NCI-H187 (cell line): ENCODE measurements at regions not wholly inside any gene's neighbourhood (a gene's known extent, or its start where the extent isn't known, plus 50 kb on each side); places are given as distances from the start of the nearest gene placed in this dataset.

Experiments used
- DNase-seq, 2 experiments: peaks; one replicate each; lab custom pipeline; 2025; lab: John Stamatoyannopoulos, UW

- DNase-seq: no peak
Measured at GRCh38 chr11:90849312-90849711, 626.5 kb upstream of the CHORDC1 start.

GRCh38 chr11:90847268-90847886, 624.5 kb upstream of the CHORDC1 start:
- no peak for DNase-seq

GRCh38 chr11:90846628-90847027, 623.8 kb upstream of the CHORDC1 start:
- no peak for DNase-seq

- no peak for DNase-seq
Measured at GRCh38 chr11:90845799-90846198, 623.0 kb upstream of the CHORDC1 start.

- no peak for DNase-seq
Measured at GRCh38 chr11:90845126-90845525, 622.3 kb upstream of the CHORDC1 start.

- no peak for DNase-seq
Measured at GRCh38 chr11:90844041-90844440, 621.2 kb upstream of the CHORDC1 start.

- no peak for DNase-seq
Measured at GRCh38 chr11:90842681-90843080, 619.8 kb upstream of the CHORDC1 start.

GRCh38 chr11:90840071-90840470, 617.2 kb upstream of the CHORDC1 start:
- DNase-seq: no peak

GRCh38 chr11:90836031-90836430, 613.2 kb upstream of the CHORDC1 start:
- no peak for DNase-seq

- no peak for DNase-seq
Measured at GRCh38 chr11:90823446-90823845, 600.6 kb upstream of the CHORDC1 start.

GRCh38 chr11:90822996-90823395, 600.1 kb upstream of the CHORDC1 start:
- no peak for DNase-seq

GRCh38 chr11:90818196-90818745, 595.4 kb upstream of the CHORDC1 start:
- DNase-seq: no peak

GRCh38 chr11:90809581-90809980, 586.7 kb upstream of the CHORDC1 start:
- no peak for DNase-seq

GRCh38 chr11:90805172-90805571, 582.3 kb upstream of the CHORDC1 start:
- DNase-seq: no peak

- no peak for DNase-seq
Measured at GRCh38 chr11:90803831-90804230, 581.0 kb upstream of the CHORDC1 start.

- DNase-seq: no peak
Measured at GRCh38 chr11:90803366-90803765, 580.5 kb upstream of the CHORDC1 start.

- DNase-seq: no peak
Measured at GRCh38 chr11:90798769-90799168, 575.9 kb upstream of the CHORDC1 start.

GRCh38 chr11:90795746-90796145, 572.9 kb upstream of the CHORDC1 start:
- no peak for DNase-seq

GRCh38 chr11:90788961-90789360, 566.1 kb upstream of the CHORDC1 start:
- no peak for DNase-seq

GRCh38 chr11:90784241-90784814, 561.5 kb upstream of the CHORDC1 start:
- DNase-seq: no peak

GRCh38 chr11:90783111-90783510, 560.3 kb upstream of the CHORDC1 start:
- DNase-seq: no peak

- DNase-seq: no peak
Measured at GRCh38 chr11:90779098-90779497, 556.2 kb upstream of the CHORDC1 start.

- no peak for DNase-seq
Measured at GRCh38 chr11:90775567-90776165, 552.8 kb upstream of the CHORDC1 start.
